ENCODE measurements at regions not wholly inside any gene's neighbourhood (a gene's known extent, or its start where the extent isn't known, plus 50 kb on each side); places are given as distances from the start of the nearest gene placed in this dataset.

- TF ChIP-seq EZH2 (IDR thresholded peaks at IDR 0.05; ENCODE audit: borderline replicate concordance, insufficient read depth, low read length, poor library complexity, severe bottlenecking) (no peak), MXI1 (conservative IDR thresholded peaks at IDR 0.05; ENCODE audit: poor library complexity, severe bottlenecking) (no peak), SMC3 (conservative IDR thresholded peaks at IDR 0.05; ENCODE audit: poor library complexity) (no peak), REST (IDR thresholded peaks at IDR 0.05; ENCODE audit: borderline replicate concordance) (no peak), EP300 (conservative IDR thresholded peaks at IDR 0.05; ENCODE audit: poor library complexity, severe bottlenecking) (no peak), TAF1 (IDR thresholded peaks at IDR 0.05; ENCODE audit: low read depth) (no peak), RAD21 (conservative IDR thresholded peaks at IDR 0.05) (no peak), POLR2AphosphoS5 (IDR thresholded peaks at IDR 0.05) (no peak)
- TF ChIP-seq, protein P1, sequence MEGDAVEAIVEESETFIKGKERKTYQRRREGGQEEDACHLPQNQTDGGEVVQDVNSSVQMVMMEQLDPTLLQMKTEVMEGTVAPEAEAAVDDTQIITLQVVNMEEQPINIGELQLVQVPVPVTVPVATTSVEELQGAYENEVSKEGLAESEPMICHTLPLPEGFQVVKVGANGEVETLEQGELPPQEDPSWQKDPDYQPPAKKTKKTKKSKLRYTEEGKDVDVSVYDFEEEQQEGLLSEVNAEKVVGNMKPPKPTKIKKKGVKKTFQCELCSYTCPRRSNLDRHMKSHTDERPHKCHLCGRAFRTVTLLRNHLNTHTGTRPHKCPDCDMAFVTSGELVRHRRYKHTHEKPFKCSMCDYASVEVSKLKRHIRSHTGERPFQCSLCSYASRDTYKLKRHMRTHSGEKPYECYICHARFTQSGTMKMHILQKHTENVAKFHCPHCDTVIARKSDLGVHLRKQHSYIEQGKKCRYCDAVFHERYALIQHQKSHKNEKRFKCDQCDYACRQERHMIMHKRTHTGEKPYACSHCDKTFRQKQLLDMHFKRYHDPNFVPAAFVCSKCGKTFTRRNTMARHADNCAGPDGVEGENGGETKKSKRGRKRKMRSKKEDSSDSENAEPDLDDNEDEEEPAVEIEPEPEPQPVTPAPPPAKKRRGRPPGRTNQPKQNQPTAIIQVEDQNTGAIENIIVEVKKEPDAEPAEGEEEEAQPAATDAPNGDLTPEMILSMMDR (IDR thresholded peaks at IDR 0.05; ENCODE audit: poor library complexity, severe bottlenecking) = no peak
- H3K36me3 ChIP-seq (ENCODE audit: insufficient read depth, low read length) = no peaks in the 10 kb centered on the region
- no peaks in the 10 kb centered on the region for H3F3A ChIP-seq (ENCODE audit: insufficient read depth, low read length, poor library complexity, severe bottlenecking)
- no peak overlapping the region for H3K4me2 ChIP-seq (ENCODE audit: low read length)
- H3K9ac ChIP-seq (ENCODE audit: low read length) = no peak overlapping the region
- H3K79me2 ChIP-seq (replicated peaks; ENCODE audit: insufficient read depth, low read length) = no peaks in the 10 kb centered on the region
- H3K27ac ChIP-seq (ENCODE audit: low read length) = no peak overlapping the region
- no peak overlapping the region for H2AFZ ChIP-seq (ENCODE audit: low read depth, low read length)
- no peaks in the 10 kb centered on the region for H3K27me3 ChIP-seq (ENCODE audit: insufficient read depth, low read depth, low read length)
- no peaks in the 10 kb centered on the region for H4K20me1 ChIP-seq (ENCODE audit: insufficient read depth)
- H3K9me2 ChIP-seq (ENCODE audit: insufficient read depth, low read length) = no peaks in the 10 kb centered on the region
- no peak overlapping the region for H3K4me3 ChIP-seq (ENCODE audit: low read length)
- H3K9me3 ChIP-seq (ENCODE audit: low read length) = no peaks in the 10 kb centered on the region
Measured at GRCh38 chr6:234706-235372, 57.4 kb upstream of the DUSP22 start.

- Histone ChIP-seq H3K4me3 (ENCODE audit: low read length) (no peak overlapping the region), H3K4me2 (ENCODE audit: low read length) (no peak overlapping the region), H3K27me3 (ENCODE audit: insufficient read depth, low read depth, low read length) (no peaks in the 10 kb centered on the region), H3K79me2 (replicated peaks; ENCODE audit: insufficient read depth, low read length) (no peaks in the 10 kb centered on the region), H3K9me2 (ENCODE audit: insufficient read depth, low read length) (no peaks in the 10 kb centered on the region), H3F3A (ENCODE audit: insufficient read depth, low read length, poor library complexity, severe bottlenecking) (no peaks in the 10 kb centered on the region), H3K9ac (ENCODE audit: low read length) (no peak overlapping the region), H3K27ac (ENCODE audit: low read length) (no peak overlapping the region), H2AFZ (ENCODE audit: low read depth, low read length) (no peak overlapping the region), H4K20me1 (ENCODE audit: insufficient read depth) (no peaks in the 10 kb centered on the region), H3K9me3 (ENCODE audit: low read length) (no peaks in the 10 kb centered on the region), H3K36me3 (ENCODE audit: insufficient read depth, low read length) (no peaks in the 10 kb centered on the region)
- TF ChIP-seq REST (IDR thresholded peaks at IDR 0.05; ENCODE audit: borderline replicate concordance) (no peak), EP300 (conservative IDR thresholded peaks at IDR 0.05; ENCODE audit: poor library complexity, severe bottlenecking) (no peak), TAF1 (IDR thresholded peaks at IDR 0.05; ENCODE audit: low read depth) (no peak), SMC3 (conservative IDR thresholded peaks at IDR 0.05; ENCODE audit: poor library complexity) (no peak), RAD21 (conservative IDR thresholded peaks at IDR 0.05) (no peak), POLR2AphosphoS5 (IDR thresholded peaks at IDR 0.05) (no peak), MXI1 (conservative IDR thresholded peaks at IDR 0.05; ENCODE audit: poor library complexity, severe bottlenecking) (no peak), EZH2 (IDR thresholded peaks at IDR 0.05; ENCODE audit: borderline replicate concordance, insufficient read depth, low read length, poor library complexity, severe bottlenecking) (no peak)
- TF ChIP-seq, protein P1 (IDR thresholded peaks at IDR 0.05; ENCODE audit: poor library complexity, severe bottlenecking) = no peak
Measured at GRCh38 chr6:235763-236360, 56.4 kb upstream of the DUSP22 start.

All from neural cell (in vitro differentiated cells).